Ureter (tissue), 1 donor: ENCODE measurements at regions not wholly inside any gene's neighbourhood (a gene's known extent, or its start where the extent isn't known, plus 50 kb on each side); places are given as distances from the start of the nearest gene placed in this dataset.

Experiments
- DNase-seq: peaks from one replicate; pipeline ENCODE4 v3.0.0-alpha.2; 2020; ENCODE audit warnings: low spot score
- donor health status: DM: yes; HTN: yes; CAD: no.

- peak; percentile 80 for DNase-seq
Observed at GRCh38 chr17:77602062-77602746, 356.3 kb upstream of the TNRC6C start.

- no peak for DNase-seq
Observed at GRCh38 chr17:77602883-77603640, 355.4 kb upstream of the TNRC6C start.

- DNase-seq, result no peak
Observed at GRCh38 chr17:77604301-77604972, 354.1 kb upstream of the TNRC6C start.

DNA sequence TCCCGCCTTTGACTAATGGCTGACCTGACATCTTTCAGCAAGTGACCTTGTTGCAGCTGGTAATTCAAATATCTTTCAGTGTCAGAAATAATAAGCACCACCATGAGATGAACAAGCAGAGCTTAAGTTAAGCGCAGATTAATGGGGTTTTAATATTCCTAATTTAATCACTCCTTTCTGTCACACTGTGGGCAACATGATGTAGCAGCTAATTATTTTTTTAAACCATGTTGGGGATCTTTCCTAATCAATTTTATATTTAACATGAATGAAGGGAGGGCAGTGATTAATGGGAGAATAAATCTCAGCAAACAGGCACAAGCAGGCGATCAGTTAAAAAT lies 353.6 kb upstream of the TNRC6C start:
- no peak for DNase-seq

GRCh38 chr17:77606146-77606864 lies 352.2 kb upstream of the TNRC6C start:
- no peak for DNase-seq

GRCh38 chr17:77606865-77607210 lies 351.7 kb upstream of the TNRC6C start:
- no peak for DNase-seq

DNA sequence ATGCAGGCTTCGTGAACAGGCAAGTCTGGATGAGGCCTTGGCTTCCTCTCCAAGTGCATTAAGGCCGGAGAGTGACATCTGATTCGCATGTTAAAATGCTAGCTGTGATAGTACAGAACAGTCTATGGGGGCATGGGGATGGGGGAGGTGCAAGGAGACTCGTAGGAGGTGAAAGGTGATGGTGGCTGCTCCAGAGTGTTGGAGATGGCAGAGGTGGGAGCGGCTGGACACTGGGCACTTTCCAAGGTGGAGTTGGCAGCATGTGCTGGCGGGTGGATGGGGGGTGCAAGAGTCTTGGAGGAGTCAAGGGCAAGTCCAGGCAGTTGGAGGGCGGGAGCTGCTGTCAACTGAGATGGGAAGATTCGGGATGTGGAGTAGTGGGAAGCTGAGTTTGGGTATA lies 350.9 kb upstream of the TNRC6C start:
- no peak for DNase-seq

DNA sequence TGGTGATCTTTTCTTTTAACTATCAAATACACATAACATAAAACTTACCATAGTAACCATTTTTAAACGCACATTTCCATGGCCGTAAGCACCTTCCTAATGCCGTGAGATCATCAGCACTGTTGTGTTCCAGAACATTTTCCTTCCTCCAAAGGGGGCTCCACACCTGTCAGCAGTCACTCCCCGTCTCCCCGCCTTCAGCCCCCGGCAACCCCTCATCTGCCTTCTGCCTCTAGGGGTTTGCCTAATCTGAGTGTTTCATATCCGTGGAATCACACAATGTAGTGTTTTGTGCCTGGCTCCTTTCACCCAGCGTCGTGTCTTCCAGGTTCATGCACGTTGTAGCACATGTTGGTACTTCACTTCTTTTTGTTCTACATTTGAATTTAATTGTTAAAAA lies 350.1 kb upstream of the TNRC6C start:
- no peak for DNase-seq

GRCh38 chr17:77609553-77610517 lies 348.7 kb upstream of the TNRC6C start:
- peak; percentile 53 for DNase-seq

DNA sequence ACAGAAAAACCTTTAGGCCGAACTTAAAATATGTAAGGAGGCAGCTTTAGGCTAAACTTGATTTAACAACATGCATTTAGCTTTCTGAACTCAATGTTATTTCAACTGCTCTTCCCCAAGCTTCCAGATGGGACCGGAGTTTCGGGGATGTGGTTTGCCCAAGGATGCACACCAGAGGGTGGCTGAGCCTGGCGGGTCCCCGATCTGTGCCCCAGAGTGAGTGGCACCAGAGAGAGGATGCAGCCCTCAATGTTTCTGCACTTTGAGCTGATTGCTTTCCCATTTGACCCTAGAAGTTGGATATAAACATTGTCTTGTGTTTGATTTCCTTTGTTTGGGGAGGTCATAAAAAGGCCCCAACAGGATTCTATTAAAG lies 348.0 kb upstream of the TNRC6C start:
- DNase-seq, result no peak

DNA sequence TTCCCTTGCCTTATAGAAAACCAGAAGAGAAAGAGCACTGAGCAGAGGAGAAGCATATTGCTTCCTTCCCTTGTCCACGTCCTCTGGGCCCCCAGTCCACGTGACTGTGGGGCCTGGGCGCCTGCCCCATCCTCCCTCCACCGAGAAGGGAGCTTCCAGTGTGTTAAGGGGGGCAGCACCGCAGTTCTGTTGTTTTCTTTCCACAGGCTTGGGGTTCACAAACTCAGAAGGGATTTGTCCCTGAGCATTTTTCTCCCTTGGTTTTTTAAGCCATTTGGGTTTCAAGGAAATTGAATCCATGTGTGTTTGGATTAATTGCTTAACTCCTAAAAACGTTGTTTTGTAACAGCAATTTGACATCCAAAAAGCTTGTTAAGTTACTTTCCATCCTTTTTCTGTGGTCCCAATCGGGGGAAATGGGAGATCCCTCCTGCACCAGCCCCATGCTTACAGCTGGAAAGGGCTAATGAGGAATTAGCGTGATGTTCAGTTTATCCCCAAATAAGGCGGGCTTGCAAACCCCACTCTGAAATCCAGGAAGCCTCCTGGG lies 347.5 kb upstream of the TNRC6C start:
- no peak for DNase-seq

DNA sequence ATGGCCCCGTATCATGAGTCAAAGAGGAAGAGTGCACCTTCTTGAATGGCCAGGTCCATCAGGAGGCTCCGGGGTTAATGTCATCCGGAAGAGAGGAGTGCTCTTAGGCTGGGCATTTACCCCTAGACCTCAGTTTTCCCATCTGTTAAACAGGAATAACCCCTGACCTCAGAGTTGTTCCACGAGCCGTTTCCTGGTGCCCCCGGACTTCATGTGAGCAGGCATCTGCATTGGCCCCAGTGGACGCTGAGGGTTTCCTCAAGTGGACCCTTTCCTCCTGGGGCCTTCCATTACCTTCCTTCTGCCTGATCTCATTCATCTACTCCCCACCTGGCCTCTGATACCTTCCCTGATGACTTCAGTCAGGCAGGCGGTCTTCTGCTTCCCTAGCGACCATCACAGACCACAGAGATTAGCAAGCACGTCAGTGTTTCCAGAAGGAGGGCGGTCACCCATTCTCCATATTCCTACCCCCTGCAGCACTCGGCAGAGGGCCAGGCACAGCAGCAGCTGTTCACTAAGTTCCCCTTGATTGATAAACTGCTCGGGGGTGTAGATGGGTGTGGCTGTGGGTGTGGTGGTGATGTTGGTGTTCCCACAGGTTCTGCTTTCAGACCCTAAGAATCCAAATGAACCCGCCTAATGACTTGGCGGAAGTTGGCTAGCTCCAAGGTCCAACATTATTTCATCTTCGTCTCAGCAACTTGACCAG lies 346.6 kb upstream of the TNRC6C start:
- DNase-seq, result no peak

- DNase-seq, result no peak
Observed at GRCh38 chr17:77613218-77613617, 345.3 kb upstream of the TNRC6C start.

DNA sequence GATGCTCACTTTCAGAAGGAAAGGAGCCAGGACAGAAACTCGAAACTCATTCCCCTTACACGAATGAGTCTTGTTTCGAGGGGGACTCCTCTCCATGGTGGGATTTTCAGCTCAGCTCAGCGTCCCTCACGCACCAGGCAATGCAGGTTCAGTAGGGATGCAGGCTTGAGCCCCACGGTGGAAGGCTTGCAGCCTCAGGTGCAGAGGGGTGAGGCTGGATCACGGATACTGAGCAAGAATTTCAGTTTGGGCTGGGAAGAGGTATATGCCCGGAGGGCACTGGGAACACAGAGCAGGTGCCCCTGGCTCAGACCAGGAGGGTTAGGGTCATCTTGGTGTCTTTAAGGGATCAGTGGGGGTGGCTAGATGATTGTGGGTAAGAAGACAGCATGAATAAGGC lies 344.9 kb upstream of the TNRC6C start:
- DNase-seq, result no peak

- no peak for DNase-seq
Observed at GRCh38 chr17:77615703-77616253, 342.7 kb upstream of the TNRC6C start.

DNA sequence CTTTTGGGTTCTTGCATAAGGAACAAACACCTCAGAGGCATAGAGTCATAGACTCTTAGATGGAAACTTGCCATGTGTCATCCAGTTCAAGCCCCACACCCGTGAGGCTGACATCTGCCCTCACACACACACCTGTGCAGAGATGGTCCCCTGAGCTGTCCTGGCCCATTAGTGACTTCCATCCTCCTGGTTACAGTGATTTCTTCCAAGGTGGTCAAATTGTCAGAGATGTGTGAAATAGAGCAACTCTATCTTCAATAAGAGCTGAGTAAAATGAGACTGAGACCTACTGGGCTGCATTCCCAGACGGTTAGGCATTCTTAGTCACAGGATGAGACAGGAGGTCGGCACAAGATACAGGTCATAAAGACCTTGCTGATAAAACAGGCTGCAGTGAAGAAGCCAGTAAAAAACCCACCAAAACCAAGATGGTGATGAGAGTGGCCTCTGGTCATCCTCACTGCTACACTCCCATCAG lies 342.2 kb upstream of the TNRC6C start:
- DNase-seq, result no peak

GRCh38 chr17:77617516-77617915 lies 341.0 kb upstream of the TNRC6C start:
- no peak for DNase-seq

- no peak for DNase-seq
Observed at GRCh38 chr17:77618173-77618572, 340.3 kb upstream of the TNRC6C start.

DNA sequence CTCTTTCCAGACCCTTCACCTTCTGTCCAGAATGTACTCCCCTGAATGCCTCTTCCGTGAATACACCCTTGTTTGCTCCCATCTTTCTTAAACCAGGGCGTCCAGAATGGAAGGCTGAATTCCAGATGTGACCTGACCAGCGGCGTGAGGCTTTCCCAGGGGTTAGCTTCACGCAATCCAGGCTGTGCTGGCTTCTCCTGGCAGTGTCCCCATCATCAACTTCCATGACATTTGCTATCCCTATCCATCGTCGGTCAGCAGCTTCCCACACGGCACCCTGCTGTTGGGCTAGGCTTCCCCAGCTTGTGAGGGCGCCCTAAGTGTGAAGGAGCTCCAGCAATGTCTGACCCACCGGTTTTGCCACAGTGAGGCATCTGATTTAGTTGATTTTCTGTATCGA lies 339.8 kb upstream of the TNRC6C start:
- no peak for DNase-seq

- no peak for DNase-seq
Observed at GRCh38 chr17:77619326-77619725, 339.2 kb upstream of the TNRC6C start.
